ENCODE measurements at regions not wholly inside any gene's neighbourhood (a gene's known extent, or its start where the extent isn't known, plus 50 kb on each side); places are given as distances from the start of the nearest gene placed in this dataset.
A peak's percentile ranks its signal among the peaks of the same experiment; 100 is the strongest.

DNA sequence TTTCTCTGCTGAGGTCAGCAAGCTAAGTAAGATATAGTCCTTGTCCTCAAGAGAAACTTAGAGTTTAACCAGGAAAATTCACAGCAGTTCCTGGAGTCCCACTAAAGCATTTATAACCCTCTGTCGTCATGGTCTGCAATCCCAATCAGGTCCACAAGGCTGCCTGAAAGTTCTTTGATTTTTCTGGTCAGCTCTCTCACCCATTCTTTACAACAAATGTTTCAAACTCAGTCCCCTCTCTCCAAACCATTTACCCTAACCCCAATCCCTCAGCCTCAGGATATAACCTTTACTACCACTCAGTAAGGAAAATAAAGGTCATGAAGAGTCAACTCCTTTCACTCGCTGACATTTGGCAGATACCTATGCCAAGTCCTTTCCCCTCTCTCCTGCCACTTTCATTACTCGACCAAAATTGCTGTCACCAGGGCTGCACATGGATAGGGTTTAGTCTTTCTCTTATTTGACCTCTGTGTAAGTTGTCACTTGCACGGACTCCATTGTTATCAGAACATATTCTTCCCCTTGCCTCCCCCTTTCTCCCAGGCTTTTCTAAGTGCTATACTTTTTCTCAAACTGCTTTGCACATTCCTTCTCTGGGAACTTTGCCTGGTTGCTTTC, 936.6 kb downstream of the NR2F1-AS1 start:
- TF ChIP-seq, protein P1, sequence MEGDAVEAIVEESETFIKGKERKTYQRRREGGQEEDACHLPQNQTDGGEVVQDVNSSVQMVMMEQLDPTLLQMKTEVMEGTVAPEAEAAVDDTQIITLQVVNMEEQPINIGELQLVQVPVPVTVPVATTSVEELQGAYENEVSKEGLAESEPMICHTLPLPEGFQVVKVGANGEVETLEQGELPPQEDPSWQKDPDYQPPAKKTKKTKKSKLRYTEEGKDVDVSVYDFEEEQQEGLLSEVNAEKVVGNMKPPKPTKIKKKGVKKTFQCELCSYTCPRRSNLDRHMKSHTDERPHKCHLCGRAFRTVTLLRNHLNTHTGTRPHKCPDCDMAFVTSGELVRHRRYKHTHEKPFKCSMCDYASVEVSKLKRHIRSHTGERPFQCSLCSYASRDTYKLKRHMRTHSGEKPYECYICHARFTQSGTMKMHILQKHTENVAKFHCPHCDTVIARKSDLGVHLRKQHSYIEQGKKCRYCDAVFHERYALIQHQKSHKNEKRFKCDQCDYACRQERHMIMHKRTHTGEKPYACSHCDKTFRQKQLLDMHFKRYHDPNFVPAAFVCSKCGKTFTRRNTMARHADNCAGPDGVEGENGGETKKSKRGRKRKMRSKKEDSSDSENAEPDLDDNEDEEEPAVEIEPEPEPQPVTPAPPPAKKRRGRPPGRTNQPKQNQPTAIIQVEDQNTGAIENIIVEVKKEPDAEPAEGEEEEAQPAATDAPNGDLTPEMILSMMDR (conservative IDR thresholded peaks at IDR 0.05 in 1 of 2, IDR thresholded peaks at IDR 0.05 in 1 of 2; ENCODE audit: low read depth in 1 of 2, low read length in 2 of 2): peak in 1 of 2 donors; percentile 18
- TF ChIP-seq EZH2 (IDR thresholded peaks at IDR 0.05; ENCODE audit: low read length, missing control alignments): no peak

Data from fibroblast of lung (primary cell).